HG02938 (cell line): ENCODE measurements at regions not wholly inside any gene's neighbourhood (a gene's known extent, or its start where the extent isn't known, plus 50 kb on each side); places are given as distances from the start of the nearest gene placed in this dataset.

Source experiments
- ATAC-seq: cut with Tn5 transposase; IDR thresholded peaks from one replicate; pipeline ENCODE4 v1.9.1; 2021; ENCODE audit warnings: mild to moderate bottlenecking, moderate library complexity; ENCODE audit not compliant: unreplicated experiment

GRCh38 chr13:106246242-106246641, 289.2 kb downstream of the EFNB2 start:
- ATAC-seq, result no peak

DNA sequence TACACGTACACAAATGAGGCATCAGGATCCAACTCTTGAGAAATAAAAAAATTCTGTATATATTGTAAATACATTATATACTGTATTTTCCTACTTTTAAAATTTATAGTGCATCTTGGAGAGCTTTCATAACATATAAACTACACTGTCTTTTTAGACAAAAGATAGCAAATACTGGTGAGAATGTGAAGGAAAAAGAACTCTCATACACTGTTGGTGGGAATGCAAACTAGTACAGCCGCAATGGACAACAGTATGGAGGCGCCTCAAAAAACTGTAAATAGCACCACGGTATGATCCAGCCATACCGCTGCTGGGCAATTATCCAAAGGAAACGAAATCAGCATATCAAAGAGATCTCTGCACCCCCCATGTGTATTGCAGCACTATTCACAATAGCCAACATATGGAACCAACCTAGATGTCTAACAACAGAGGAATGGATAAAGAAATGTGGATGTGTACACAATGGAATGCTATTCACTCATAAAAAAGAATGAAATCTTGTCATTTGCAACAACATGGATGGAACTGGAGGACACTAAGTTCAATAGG, 292.4 kb downstream of the EFNB2 start:
- no peak for ATAC-seq

DNA sequence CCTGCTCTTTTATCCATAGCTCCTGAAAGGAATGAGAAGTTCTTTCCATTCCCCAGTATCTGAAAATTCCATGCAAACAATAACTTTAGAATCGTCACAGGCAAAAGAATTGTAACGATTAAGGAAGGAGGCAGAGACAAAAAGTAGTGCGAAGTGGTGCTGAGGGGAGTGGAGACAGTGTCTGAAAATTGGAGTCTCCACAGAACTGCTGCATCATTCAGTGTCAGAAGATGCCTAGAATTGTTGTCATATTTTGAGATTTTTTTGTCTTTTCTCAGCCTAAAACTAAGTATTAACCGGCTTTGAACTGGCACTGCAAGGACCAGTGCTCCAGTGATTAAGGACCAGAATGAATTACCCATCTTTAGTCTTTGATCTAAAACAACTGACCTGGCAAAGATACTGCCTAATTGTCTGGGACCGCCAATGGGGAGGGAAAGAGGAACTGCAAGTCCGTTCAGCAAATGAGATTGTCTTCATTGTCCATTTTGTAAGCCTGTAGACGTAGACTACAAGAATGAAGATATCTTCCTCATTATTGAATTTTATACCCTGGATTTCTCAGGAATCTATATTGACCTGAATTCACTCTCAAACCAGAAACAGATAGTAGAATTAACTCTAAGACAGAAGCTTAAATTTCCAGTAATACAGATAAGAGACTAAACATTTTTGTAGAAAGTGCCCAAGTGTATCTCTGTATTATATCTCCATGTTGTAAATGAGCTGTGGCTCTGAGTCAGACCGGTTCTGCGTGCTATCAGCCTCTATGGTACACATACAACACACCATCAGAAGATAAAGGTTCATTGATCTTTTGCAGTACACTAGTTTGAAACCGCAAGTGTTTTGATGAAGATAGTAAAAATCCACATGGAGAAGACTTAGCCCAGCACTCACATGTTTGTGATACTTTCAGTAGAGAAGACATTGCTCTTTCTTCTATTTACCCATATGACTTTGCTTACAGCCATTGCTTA, 293.2 kb downstream of the EFNB2 start:
- no peak for ATAC-seq

DNA sequence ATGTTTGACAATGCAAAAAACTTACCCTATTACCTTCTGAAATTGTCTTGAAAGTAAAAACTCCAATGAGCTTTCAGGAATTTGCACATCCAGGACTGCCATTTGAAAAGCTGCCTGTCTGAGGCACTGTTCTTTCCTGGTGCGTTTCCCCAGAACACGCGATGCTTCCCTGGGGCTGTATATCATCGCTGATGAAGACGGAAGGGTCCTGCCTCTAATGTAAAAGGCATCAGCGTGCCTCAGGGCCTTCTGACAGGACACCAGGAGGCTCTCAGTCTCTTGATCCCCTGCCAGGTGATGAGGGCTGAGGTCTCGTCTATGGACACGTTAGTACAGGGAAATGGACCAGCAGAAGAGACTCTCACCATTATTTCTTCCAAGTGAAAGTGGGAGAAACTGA, 296.8 kb downstream of the EFNB2 start:
- no peak for ATAC-seq

GRCh38 chr13:106234636-106235035, 300.8 kb downstream of the EFNB2 start:
- ATAC-seq, result no peak

- ATAC-seq, result no peak
Observed at GRCh38 chr13:106233134-106233735, 302.2 kb downstream of the EFNB2 start.

GRCh38 chr13:106232681-106233080, 302.8 kb downstream of the EFNB2 start:
- no peak for ATAC-seq

GRCh38 chr13:106230450-106230849, 305.0 kb downstream of the EFNB2 start:
- no peak for ATAC-seq

GRCh38 chr13:106225126-106225525, 310.3 kb downstream of the EFNB2 start:
- ATAC-seq, result no peak

DNA sequence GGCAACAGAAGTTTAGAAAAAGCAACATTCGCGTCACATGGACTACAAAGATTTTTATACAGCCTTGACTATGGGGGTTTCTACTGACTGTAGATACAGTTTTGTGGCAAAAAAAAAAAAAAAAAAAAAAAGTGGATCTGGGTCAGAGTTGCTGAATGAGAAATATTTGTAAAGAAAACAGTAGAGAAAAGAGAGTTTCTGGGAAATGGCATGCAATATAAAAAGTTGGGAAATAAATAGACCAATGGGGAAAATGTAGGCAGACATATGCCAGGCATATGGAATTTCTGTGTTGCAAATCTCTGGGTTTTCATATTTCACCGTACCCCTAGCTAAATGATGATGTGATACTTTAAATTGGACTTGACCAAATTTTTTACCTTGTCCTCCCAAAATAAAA, 315.3 kb downstream of the EFNB2 start:
- no peak for ATAC-seq

- ATAC-seq, result no peak
Observed at GRCh38 chr13:106213028-106213757, 322.3 kb downstream of the EFNB2 start.

- ATAC-seq, result no peak
Observed at GRCh38 chr13:106212386-106213010, 323.0 kb downstream of the EFNB2 start.

GRCh38 chr13:106210324-106210723, 325.1 kb downstream of the EFNB2 start:
- ATAC-seq, result no peak

DNA sequence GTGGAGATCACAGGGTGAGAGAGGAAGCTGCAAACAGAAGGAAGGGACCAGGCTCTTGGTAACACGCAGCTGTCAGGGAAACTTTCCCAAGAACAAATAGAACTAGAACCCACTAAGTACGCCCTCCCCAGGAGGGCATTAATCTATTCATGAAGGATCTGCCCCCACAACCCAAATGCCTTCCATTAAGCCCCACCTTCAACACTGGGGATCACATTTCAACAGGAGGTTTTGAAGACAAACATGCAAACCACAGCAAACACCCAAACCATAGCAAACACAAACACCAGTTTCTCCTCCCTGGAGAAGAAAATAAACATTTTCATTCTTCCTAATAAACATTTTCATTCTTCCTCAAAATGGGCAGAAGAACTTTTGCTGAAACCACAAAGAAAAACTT, 329.6 kb downstream of the EFNB2 start:
- no peak for ATAC-seq

DNA sequence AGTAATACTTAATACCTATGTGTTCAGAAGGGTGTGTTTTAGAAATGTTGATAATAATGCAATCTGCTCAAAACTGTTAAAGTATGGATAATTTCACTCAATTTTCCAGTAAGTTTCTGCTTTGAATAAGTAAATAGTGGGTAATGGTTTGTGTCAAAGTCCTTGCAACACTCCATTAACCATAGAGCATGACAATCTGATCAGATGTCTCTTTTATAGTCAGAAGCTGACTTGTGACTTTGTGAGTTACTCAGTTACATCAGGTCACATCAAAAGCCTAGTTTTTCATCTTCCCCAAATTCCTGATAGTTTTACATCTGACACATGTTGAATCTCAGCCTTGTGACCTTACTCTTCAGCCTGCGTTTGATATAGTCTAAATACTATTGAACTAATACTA, 338.0 kb downstream of the EFNB2 start:
- ATAC-seq, result no peak

DNA sequence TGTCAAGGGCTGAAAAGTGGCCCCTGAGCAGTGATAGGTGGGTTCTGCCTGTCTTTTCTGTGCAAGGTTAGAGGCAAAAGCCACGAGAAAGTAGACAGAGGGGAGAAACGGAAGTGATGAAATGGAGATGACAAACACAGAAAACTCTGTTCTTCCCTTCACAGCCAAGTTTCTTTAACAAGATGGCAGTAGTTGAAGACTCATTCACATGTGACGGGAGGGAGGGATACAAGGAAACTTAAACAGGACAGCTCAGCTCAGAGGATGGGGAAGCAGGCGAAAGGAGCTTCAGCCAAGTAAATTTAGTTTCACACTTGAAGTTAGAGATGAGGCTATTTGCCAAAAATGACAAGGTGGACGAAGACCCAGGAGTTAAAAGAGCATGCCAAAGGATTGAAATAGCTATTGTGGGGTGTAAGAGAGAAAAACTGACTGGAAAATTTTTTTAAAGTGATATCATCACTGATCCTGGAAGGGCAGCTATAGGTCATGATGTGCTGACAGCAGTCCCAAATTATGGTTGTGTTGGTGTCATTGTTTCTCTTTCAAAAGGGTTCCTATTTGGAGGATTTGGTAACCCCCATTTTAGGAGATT, 347.9 kb downstream of the EFNB2 start:
- no peak for ATAC-seq

GRCh38 chr13:106187101-106187500, 348.4 kb downstream of the EFNB2 start:
- no peak for ATAC-seq

GRCh38 chr13:106186366-106187030, 349.0 kb downstream of the EFNB2 start:
- ATAC-seq, result no peak

- ATAC-seq, result no peak
Observed at GRCh38 chr13:106184790-106185189, 350.7 kb downstream of the EFNB2 start.
